Activated T-helper 1 cell treated with anti-CD3 and anti-CD28 coated beads, Interleukin-12 subunit alpha, Interleukin-12 subunit beta, Interleukin-2, Interleukin-4 antibody, amounts not matched to agents 30 ng/mL and 10 ng/mL and 1 ng/mL, durations not matched to agents 14 hours and 24 hours and 36 hours (primary cell): ENCODE measurements at regions not wholly inside any gene's neighbourhood (a gene's known extent, or its start where the extent isn't known, plus 50 kb on each side); places are given as distances from the start of the nearest gene placed in this dataset.
"Not testable (repeated sequence)": the region's sequence is repeated elsewhere in the genome, so short reads cannot be mapped to it uniquely, and the experiment has no call there.

Experiments
- DNase-seq: peaks from one replicate; pipeline ENCODE4 v3.0.0; 2021; ENCODE audit warnings: low spot score
- H3K27ac Mint-ChIP-seq: one replicate; pipeline ENCODE4 v1.8.0; 2021; ENCODE audit warnings: mild to moderate bottlenecking, mixed read lengths
- H3K27me3 Mint-ChIP-seq: one replicate; pipeline ENCODE4 v1.8.0; 2022; ENCODE audit warnings: mild to moderate bottlenecking, moderate library complexity, mixed read lengths; ENCODE audit not compliant: insufficient read depth
- H3K36me3 Mint-ChIP-seq: one replicate; pipeline ENCODE4 v1.8.0; 2021; ENCODE audit warnings: low read depth, mixed read lengths
- H3K4me1 Mint-ChIP-seq: one replicate; pipeline ENCODE4 v1.8.0; 2021; ENCODE audit warnings: low read depth, mixed read lengths
- H3K4me3 Mint-ChIP-seq: one replicate; pipeline ENCODE4 v1.8.0; 2021; ENCODE audit warnings: mild to moderate bottlenecking, moderate library complexity, mixed read lengths
- H3K9me3 Mint-ChIP-seq: one replicate; pipeline ENCODE4 v1.8.0; 2021; ENCODE audit warnings: mixed read lengths
- intact Hi-C: fragments of 100-400 bp; cut with micrococcal nuclease; formaldehyde crosslinking; loops from one replicate; pipeline ENCODE4 v1.15.1; 2024

- no peaks in the 10 kb centered on the region for H3K36me3 Mint-ChIP-seq
Measured at GRCh38 chr14:70269582-70269981, 80.8 kb upstream of the SLC8A3 start.

DNA sequence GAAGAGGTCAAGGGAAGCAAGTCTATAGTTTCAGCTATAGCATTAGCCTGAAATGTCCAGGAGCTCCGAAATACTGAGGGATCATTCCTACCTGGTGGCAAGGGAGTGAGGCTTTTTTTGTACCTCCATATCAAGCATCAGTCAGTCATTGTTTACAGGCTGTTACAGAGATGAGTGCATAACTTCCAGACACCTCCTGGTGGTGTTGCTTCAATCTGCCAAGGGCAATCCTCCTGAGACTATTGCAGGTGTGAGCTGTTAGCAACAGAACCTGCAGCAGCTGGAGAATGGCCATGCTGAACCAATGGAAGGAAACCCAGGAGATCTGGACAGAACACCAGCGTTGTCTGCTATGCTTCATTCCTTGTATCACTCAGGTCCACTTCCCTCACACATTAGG, 80.0 kb upstream of the SLC8A3 start:
- Mint-ChIP-seq H3K4me1 (no peaks in the 10 kb centered on the region), H3K27me3 (peaks cover 5% of the 10 kb centered on the region), H3K27ac (no peak overlapping the region), H3K9me3 (no peaks in the 10 kb centered on the region), H3K4me3 (no peak overlapping the region), H3K36me3 (no peaks in the 10 kb centered on the region)
- DNase-seq: no peak
- intact Hi-C loops: no loop called here

More at GRCh38 chr14:70269582-70269981, 80.8 kb upstream of the SLC8A3 start:
- intact Hi-C loops: no loop called here
- Mint-ChIP-seq H3K4me3 (no peak overlapping the region), H3K27ac (no peak overlapping the region), H3K4me1 (no peaks in the 10 kb centered on the region), H3K9me3 (no peaks in the 10 kb centered on the region), H3K27me3 (peaks cover 5% of the 10 kb centered on the region)
- no peak for DNase-seq

GRCh38 chr14:70266157-70266556, 77.4 kb upstream of the SLC8A3 start:
- Mint-ChIP-seq H3K4me1 (no peaks in the 10 kb centered on the region), H3K4me3 (no peak overlapping the region), H3K27me3 (peaks cover 5% of the 10 kb centered on the region), H3K27ac (no peak overlapping the region), H3K9me3 (no peaks in the 10 kb centered on the region), H3K36me3 (no peaks in the 10 kb centered on the region)
- no peak for DNase-seq
- intact Hi-C loops: no loop called here

- Mint-ChIP-seq H3K27me3 (peaks cover 6% of the 10 kb centered on the region), H3K36me3 (no peaks in the 10 kb centered on the region), H3K27ac (no peak overlapping the region), H3K9me3 (no peaks in the 10 kb centered on the region), H3K4me1 (no peaks in the 10 kb centered on the region), H3K4me3 (no peak overlapping the region)
- DNase-seq: no peak
- intact Hi-C loops: no loop called here
Measured at GRCh38 chr14:70265422-70265821, 76.7 kb upstream of the SLC8A3 start.

- Mint-ChIP-seq H3K9me3 (no peaks in the 10 kb centered on the region), H3K27ac (no peak overlapping the region), H3K27me3 (peaks cover 31% of the 10 kb centered on the region), H3K4me3 (no peak overlapping the region), H3K4me1 (no peaks in the 10 kb centered on the region), H3K36me3 (no peaks in the 10 kb centered on the region)
- intact Hi-C loops: loop anchor here (5.0 kb wide), 1 partner anchor 72 kb away; the partner anchor contains the start of gene SLC8A3
- DNase-seq: no peak
Measured at GRCh38 chr14:70259420-70259819, 70.7 kb upstream of the SLC8A3 start.

- Mint-ChIP-seq H3K27ac (no peak overlapping the region), H3K36me3 (no peaks in the 10 kb centered on the region), H3K9me3 (peaks cover 3% of the 10 kb centered on the region), H3K27me3 (peaks cover 44% of the 10 kb centered on the region), H3K4me1 (no peaks in the 10 kb centered on the region), H3K4me3 (no peak overlapping the region)
- DNase-seq: no peak
- intact Hi-C loops: loop anchor here (5.0 kb wide), 1 partner anchor 70 kb away; the partner anchor contains the start of gene SLC8A3
Measured at GRCh38 chr14:70257526-70257925, 68.8 kb upstream of the SLC8A3 start.

GRCh38 chr14:70256601-70257000, 67.8 kb upstream of the SLC8A3 start:
- intact Hi-C loops: loop anchor here (5.0 kb wide), 1 partner anchor 69 kb away; the partner anchor contains the start of gene SLC8A3
- Mint-ChIP-seq H3K36me3 (no peaks in the 10 kb centered on the region), H3K4me1 (no peaks in the 10 kb centered on the region), H3K27me3 (peaks cover 49% of the 10 kb centered on the region), H3K9me3 (peaks cover 3% of the 10 kb centered on the region), H3K27ac (no peak overlapping the region), H3K4me3 (peak overlapping the region; percentile 28)
- no peak for DNase-seq

GRCh38 chr14:70255071-70256057, 66.6 kb upstream of the SLC8A3 start:
- DNase-seq: peak; percentile 4
- not testable (repeated sequence) for H3K36me3 Mint-ChIP-seq, H3K9me3 Mint-ChIP-seq, H3K4me1 Mint-ChIP-seq, H3K27ac Mint-ChIP-seq
- H3K4me3 Mint-ChIP-seq: peak overlapping the region; percentile 60
- H3K27me3 Mint-ChIP-seq: peaks cover 60% of the 10 kb centered on the region
- intact Hi-C loops: loop anchor here (5.0 kb wide), 1 partner anchor 68 kb away; the partner anchor contains the start of gene SLC8A3

- H3K27ac Mint-ChIP-seq: no peak overlapping the region
- intact Hi-C loops: no loop called here
Measured at GRCh38 chr14:70254476-70254961, 65.8 kb upstream of the SLC8A3 start.

DNA sequence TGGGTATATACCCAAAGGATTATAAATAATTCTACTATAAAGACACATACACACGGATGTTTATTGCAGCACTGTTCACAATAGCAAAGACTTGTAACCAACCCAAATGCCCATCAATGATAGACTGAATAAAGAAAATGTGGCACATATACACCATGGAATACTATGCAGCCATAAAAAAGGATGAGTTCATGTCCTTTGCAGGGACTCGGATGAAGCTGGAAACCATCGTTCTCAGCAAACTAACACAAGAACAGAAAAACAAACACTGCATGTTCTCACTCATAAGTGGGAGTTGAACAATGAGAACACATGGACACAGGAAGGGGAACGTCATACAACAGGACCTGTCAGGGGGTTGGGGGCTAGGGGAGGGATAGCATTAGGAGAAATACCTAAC, 64.8 kb upstream of the SLC8A3 start:
- intact Hi-C loops, DNase-seq, H3K36me3 Mint-ChIP-seq, H3K27ac Mint-ChIP-seq, H3K9me3 Mint-ChIP-seq, H3K4me1 Mint-ChIP-seq: not testable (repeated sequence)
- Mint-ChIP-seq H3K4me3 (peak overlapping the region; percentile 64), H3K27me3 (peaks cover 61% of the 10 kb centered on the region)

More at GRCh38 chr14:70254476-70254961, 65.8 kb upstream of the SLC8A3 start:
- DNase-seq: no peak
- Mint-ChIP-seq H3K36me3 (no peaks in the 10 kb centered on the region), H3K4me3 (no peak overlapping the region), H3K27me3 (peaks cover 66% of the 10 kb centered on the region), H3K4me1 (no peaks in the 10 kb centered on the region), H3K9me3 (peaks cover 3% of the 10 kb centered on the region)

DNA sequence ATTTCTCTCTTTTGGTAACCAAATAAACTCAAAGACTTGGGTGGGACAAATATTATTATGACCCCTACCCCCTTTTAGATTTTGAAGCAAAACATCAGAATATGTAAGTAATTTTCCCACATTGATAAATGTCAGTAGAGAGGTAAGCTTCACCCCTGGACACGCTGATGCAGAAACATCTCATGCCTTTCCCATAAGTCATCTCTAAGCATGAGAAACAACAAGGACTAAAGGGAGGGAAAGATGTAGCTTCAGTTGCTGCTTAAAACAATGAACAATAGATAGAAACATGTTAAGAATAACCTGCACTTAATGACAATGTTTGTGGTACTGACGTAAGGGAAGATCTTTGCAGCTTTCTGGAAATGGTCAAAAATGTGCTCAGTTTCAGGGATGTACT, 56.3 kb upstream of the SLC8A3 start:
- H3K27me3 Mint-ChIP-seq: peaks cover 13% of the 10 kb centered on the region
- H3K4me3 Mint-ChIP-seq: no peak overlapping the region
- no peaks in the 10 kb centered on the region for H3K4me1 Mint-ChIP-seq
- no peak overlapping the region for H3K27ac Mint-ChIP-seq
- no peaks in the 10 kb centered on the region for H3K36me3 Mint-ChIP-seq
- DNase-seq: no peak
- no peaks in the 10 kb centered on the region for H3K9me3 Mint-ChIP-seq
- intact Hi-C loops: loop anchor here (5.0 kb wide), 1 partner anchor 212 kb away; no protein-coding TSS in a partner anchor

GRCh38 chr14:70239802-70240201, 51.1 kb upstream of the SLC8A3 start:
- no peaks in the 10 kb centered on the region for H3K4me1 Mint-ChIP-seq
- H3K9me3 Mint-ChIP-seq: no peaks in the 10 kb centered on the region
- intact Hi-C loops: no loop called here
- no peak for DNase-seq
- no peaks in the 10 kb centered on the region for H3K36me3 Mint-ChIP-seq
- no peak overlapping the region for H3K27ac Mint-ChIP-seq
- peaks cover 6% of the 10 kb centered on the region for H3K27me3 Mint-ChIP-seq
- no peak overlapping the region for H3K4me3 Mint-ChIP-seq

DNA sequence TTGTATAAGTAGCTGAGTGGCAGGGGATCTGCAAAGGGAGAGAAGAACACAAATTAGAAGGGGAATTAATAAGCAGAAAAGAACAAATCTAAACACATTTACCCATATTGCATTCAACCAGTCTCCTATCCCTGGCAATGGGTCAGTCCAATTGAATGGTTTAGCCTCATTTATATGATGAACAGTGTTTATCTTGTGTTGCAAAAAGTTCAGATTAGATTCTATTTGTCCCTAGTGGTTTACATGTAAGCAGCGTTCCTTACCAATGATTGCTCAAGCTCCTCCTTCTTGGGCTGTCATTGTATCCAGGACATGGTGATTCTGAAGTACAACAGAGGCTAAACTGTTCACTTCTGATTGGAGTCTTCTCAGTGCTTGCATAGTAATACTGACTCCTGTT, 49.9 kb upstream of the SLC8A3 start:
- intact Hi-C loops, H3K27ac Mint-ChIP-seq, DNase-seq, H3K4me3 Mint-ChIP-seq, H3K4me1 Mint-ChIP-seq, H3K9me3 Mint-ChIP-seq, H3K36me3 Mint-ChIP-seq, H3K27me3 Mint-ChIP-seq: not testable (repeated sequence)
